ENCODE measurements at regions not wholly inside any gene's neighbourhood (a gene's known extent, or its start where the extent isn't known, plus 50 kb on each side); places are given as distances from the start of the nearest gene placed in this dataset.

DNA sequence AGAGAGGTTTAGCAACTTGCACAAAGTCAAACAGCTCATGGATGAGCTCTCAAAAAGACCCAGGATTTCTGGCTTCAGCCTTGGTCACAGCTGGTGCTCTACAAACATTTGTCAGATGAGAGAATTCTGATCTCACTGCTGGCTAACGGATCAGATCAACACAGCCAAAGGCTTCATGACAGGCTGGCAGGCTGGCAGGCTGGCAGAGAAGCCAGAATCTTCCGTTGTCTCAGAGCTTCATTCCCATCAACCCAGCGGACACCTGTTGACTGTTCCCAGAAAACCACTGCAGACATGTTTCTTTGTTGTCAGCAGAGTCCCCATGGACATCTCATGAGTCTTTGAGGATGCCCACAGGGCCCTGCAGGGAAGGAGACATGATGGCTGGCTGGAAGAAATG, 303.8 kb upstream of the ASIC2 start:
- Histone ChIP-seq H2BK5ac (ENCODE audit: low read depth, low read length, poor library complexity, severe bottlenecking) (no peak overlapping the region), H2BK15ac (ENCODE audit: low read depth, low read length) (no peak overlapping the region), H3K14ac (replicated peaks; ENCODE audit: low read depth, low read length) (no peak overlapping the region), H2BK120ac (ENCODE audit: low read depth, low read length) (no peak overlapping the region), H3K56ac (ENCODE audit: extremely low read depth, insufficient read depth, low read length) (no peak overlapping the region), H2AK5ac (ENCODE audit: low read depth, low read length) (no peak overlapping the region), H3K27me3 (ENCODE audit: control insufficient read depth, insufficient read depth, low read length) (no peaks in the 10 kb centered on the region), H3K9me1 (ENCODE audit: insufficient read depth, low read length) (no peaks in the 10 kb centered on the region), H3K9ac (ENCODE audit: low read depth, low read length) (no peak overlapping the region), H3K27ac (ENCODE audit: insufficient read depth, low read length) (no peak overlapping the region), H4K20me1 (ENCODE audit: insufficient read depth, low read length) (no peaks in the 10 kb centered on the region), H3K4me3 (ENCODE audit: insufficient read depth, low read depth, low read length) (no peak overlapping the region), H3K18ac (ENCODE audit: low read depth, low read length) (no peak overlapping the region), H4K5ac (ENCODE audit: low read depth, low read length) (no peak overlapping the region), H4K91ac (ENCODE audit: insufficient read depth, low read depth, low read length) (no peak overlapping the region), H2BK20ac (ENCODE audit: low read depth, low read length) (no peak overlapping the region), H3K4ac (ENCODE audit: low read depth, low read length) (no peak overlapping the region), H3K23ac (ENCODE audit: low read depth, low read length) (no peak overlapping the region), H2AFZ (replicated peaks; ENCODE audit: low read length, poor library complexity) (no peak overlapping the region), H2AK9ac (replicated peaks; ENCODE audit: low read depth, low read length, poor library complexity) (no peak overlapping the region), H4K8ac (ENCODE audit: low read depth in 2 of 2, low read length in 2 of 2) (no peak overlapping the region), H3K36me3 (ENCODE audit: control insufficient read depth, insufficient read depth, low read length) (no peaks in the 10 kb centered on the region), H3K4me1 (ENCODE audit: control insufficient read depth, insufficient read depth, low read length) (no peaks in the 10 kb centered on the region), H3K9me3 (ENCODE audit: control insufficient read depth, insufficient read depth, low read length) (peaks cover 7% of the 10 kb centered on the region), H3K79me1 (ENCODE audit: low read depth in 1 of 2, low read length in 2 of 2) (no peaks in the 10 kb centered on the region), H3K4me2 (ENCODE audit: low read depth, low read length) (no peak overlapping the region)
- intact Hi-C loops (cut with micrococcal nuclease) = no loop called here
- in situ Hi-C loops (cut with MboI; ENCODE audit: low sequenced_read_pairs) = no loop called here
- ChIA-PET CTCF (interaction anchor here (0.5 kb wide), 1 partner anchor 183 kb away, joined by 4 read pairs; no protein-coding TSS in a partner anchor), POLR2A (ENCODE audit: unreplicated experiment) (no interaction called here)
- WGBS, 2 experiments (ENCODE audit: extremely low coverage in 2 of 2, insufficient read length in 1 of 2) = no CpG with 5 or more reads among the region's 3 CpGs
- DNase-seq (no peak), ATAC-seq (ENCODE audit: low read depth) (no peak)
- no TSS peak for BruUV-seq (replicated peaks)
- TF ChIP-seq NFE2L2 (IDR thresholded peaks at IDR 0.05; ENCODE audit: low read depth, low read length) (no peak), CEBPB (IDR thresholded peaks at IDR 0.05; ENCODE audit: low read depth, low read length) (no peak), RAD21 (IDR thresholded peaks at IDR 0.05; ENCODE audit: low read length) (no peak), SMC3 (IDR thresholded peaks at IDR 0.05; ENCODE audit: low read depth, low read length) (no peak), MAFK (IDR thresholded peaks at IDR 0.05; ENCODE audit: low read depth, low read length) (no peak), RFX5 (IDR thresholded peaks at IDR 0.05; ENCODE audit: low read depth, low read length) (no peak), MAZ (IDR thresholded peaks at IDR 0.05; ENCODE audit: borderline replicate concordance, low read depth, low read length) (no peak), FOS (IDR thresholded peaks at IDR 0.05; ENCODE audit: low read depth, low read length) (no peak), POLR2A (IDR thresholded peaks at IDR 0.05; ENCODE audit: low read depth, low read length) (no peak), CHD1 (IDR thresholded peaks at IDR 0.05; ENCODE audit: low read depth, low read length) (no peak), RCOR1 (IDR thresholded peaks at IDR 0.05; ENCODE audit: insufficient replicate concordance, low read length) (no peak), MXI1 (IDR thresholded peaks at IDR 0.05; ENCODE audit: borderline replicate concordance, low read depth, low read length) (no peak), BHLHE40 (IDR thresholded peaks at IDR 0.05; ENCODE audit: low read depth, low read length) (no peak)
- TF ChIP-seq, protein P1, sequence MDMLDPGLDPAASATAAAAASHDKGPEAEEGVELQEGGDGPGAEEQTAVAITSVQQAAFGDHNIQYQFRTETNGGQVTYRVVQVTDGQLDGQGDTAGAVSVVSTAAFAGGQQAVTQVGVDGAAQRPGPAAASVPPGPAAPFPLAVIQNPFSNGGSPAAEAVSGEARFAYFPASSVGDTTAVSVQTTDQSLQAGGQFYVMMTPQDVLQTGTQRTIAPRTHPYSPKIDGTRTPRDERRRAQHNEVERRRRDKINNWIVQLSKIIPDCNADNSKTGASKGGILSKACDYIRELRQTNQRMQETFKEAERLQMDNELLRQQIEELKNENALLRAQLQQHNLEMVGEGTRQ (IDR thresholded peaks at IDR 0.05; ENCODE audit: low read depth, low read length) = no peak
- TF ChIP-seq, protein P2, sequence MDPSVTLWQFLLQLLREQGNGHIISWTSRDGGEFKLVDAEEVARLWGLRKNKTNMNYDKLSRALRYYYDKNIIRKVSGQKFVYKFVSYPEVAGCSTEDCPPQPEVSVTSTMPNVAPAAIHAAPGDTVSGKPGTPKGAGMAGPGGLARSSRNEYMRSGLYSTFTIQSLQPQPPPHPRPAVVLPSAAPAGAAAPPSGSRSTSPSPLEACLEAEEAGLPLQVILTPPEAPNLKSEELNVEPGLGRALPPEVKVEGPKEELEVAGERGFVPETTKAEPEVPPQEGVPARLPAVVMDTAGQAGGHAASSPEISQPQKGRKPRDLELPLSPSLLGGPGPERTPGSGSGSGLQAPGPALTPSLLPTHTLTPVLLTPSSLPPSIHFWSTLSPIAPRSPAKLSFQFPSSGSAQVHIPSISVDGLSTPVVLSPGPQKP (IDR thresholded peaks at IDR 0.05; ENCODE audit: borderline replicate concordance, low read depth, low read length) = no peak
- TF ChIP-seq, protein P3, sequence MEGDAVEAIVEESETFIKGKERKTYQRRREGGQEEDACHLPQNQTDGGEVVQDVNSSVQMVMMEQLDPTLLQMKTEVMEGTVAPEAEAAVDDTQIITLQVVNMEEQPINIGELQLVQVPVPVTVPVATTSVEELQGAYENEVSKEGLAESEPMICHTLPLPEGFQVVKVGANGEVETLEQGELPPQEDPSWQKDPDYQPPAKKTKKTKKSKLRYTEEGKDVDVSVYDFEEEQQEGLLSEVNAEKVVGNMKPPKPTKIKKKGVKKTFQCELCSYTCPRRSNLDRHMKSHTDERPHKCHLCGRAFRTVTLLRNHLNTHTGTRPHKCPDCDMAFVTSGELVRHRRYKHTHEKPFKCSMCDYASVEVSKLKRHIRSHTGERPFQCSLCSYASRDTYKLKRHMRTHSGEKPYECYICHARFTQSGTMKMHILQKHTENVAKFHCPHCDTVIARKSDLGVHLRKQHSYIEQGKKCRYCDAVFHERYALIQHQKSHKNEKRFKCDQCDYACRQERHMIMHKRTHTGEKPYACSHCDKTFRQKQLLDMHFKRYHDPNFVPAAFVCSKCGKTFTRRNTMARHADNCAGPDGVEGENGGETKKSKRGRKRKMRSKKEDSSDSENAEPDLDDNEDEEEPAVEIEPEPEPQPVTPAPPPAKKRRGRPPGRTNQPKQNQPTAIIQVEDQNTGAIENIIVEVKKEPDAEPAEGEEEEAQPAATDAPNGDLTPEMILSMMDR (conservative IDR thresholded peaks at IDR 0.05; ENCODE audit: low read depth, low read length) = no peak
- dilution Hi-C loops (cut with HindIII; ENCODE audit: low sequenced_read_pairs, unreplicated experiment) = no loop called here

All from IMR-90 (cell line).